ENCODE measurements at regions not wholly inside any gene's neighbourhood (a gene's known extent, or its start where the extent isn't known, plus 50 kb on each side); places are given as distances from the start of the nearest gene placed in this dataset.

GRCh38 chr1:99590578-99591209 is 55.2 kb upstream of the PALMD start:
- Mint-ChIP-seq H3K4me3 (no peak overlapping the region), H3K36me3 (ENCODE audit: low read depth) (no peaks in the 10 kb centered on the region), H3K27ac (no peak overlapping the region), H3K4me1 (peaks cover 4% of the 10 kb centered on the region), H3K9me3 (no peaks in the 10 kb centered on the region), H3K27me3 (ENCODE audit: low read depth, poor library complexity) (no peaks in the 10 kb centered on the region)
- DNase-seq = no peak
- TF ChIP-seq CTCF (IDR thresholded peaks at IDR 0.05) = no peak

- Mint-ChIP-seq H3K27me3 (ENCODE audit: low read depth, poor library complexity) (no peaks in the 10 kb centered on the region), H3K36me3 (ENCODE audit: low read depth) (no peaks in the 10 kb centered on the region), H3K4me3 (no peak overlapping the region), H3K9me3 (no peaks in the 10 kb centered on the region), H3K4me1 (peaks cover 4% of the 10 kb centered on the region), H3K27ac (no peak overlapping the region)
- no peak for TF ChIP-seq CTCF (IDR thresholded peaks at IDR 0.05)
- DNase-seq = no peak
Observed at GRCh38 chr1:99591886-99592285, 54.0 kb upstream of the PALMD start.

- H3K27ac Mint-ChIP-seq = no peak overlapping the region
- H3K27me3 Mint-ChIP-seq (ENCODE audit: low read depth, poor library complexity) = no peaks in the 10 kb centered on the region
- no peaks in the 10 kb centered on the region for H3K36me3 Mint-ChIP-seq (ENCODE audit: low read depth)
- H3K9me3 Mint-ChIP-seq = no peaks in the 10 kb centered on the region
- no peak for DNase-seq
- TF ChIP-seq CTCF (IDR thresholded peaks at IDR 0.05) = no peak
- H3K4me3 Mint-ChIP-seq = no peak overlapping the region
- peaks cover 4% of the 10 kb centered on the region for H3K4me1 Mint-ChIP-seq
Observed at GRCh38 chr1:99594205-99594604, 51.7 kb upstream of the PALMD start.

GRCh38 chr1:99595041-99595440 is 50.9 kb upstream of the PALMD start:
- Mint-ChIP-seq H3K9me3 (no peaks in the 10 kb centered on the region), H3K4me1 (peaks cover 4% of the 10 kb centered on the region), H3K27me3 (ENCODE audit: low read depth, poor library complexity) (no peaks in the 10 kb centered on the region), H3K27ac (no peak overlapping the region), H3K36me3 (ENCODE audit: low read depth) (no peaks in the 10 kb centered on the region), H3K4me3 (no peak overlapping the region)
- no peak for TF ChIP-seq CTCF (IDR thresholded peaks at IDR 0.05)
- DNase-seq = no peak

GRCh38 chr1:99595441-99595840 is 50.5 kb upstream of the PALMD start:
- no peak for DNase-seq
- no peaks in the 10 kb centered on the region for H3K36me3 Mint-ChIP-seq (ENCODE audit: low read depth)
- no peak overlapping the region for H3K27ac Mint-ChIP-seq
- no peaks in the 10 kb centered on the region for H3K27me3 Mint-ChIP-seq (ENCODE audit: low read depth, poor library complexity)
- H3K4me3 Mint-ChIP-seq = no peak overlapping the region
- H3K4me1 Mint-ChIP-seq = peaks cover 4% of the 10 kb centered on the region
- TF ChIP-seq CTCF (IDR thresholded peaks at IDR 0.05) = no peak
- H3K9me3 Mint-ChIP-seq = no peaks in the 10 kb centered on the region

Data from nephron progenitor cell (in vitro differentiated cells).